Tibial artery (tissue), 4 donors: ENCODE measurements at regions not wholly inside any gene's neighbourhood (a gene's known extent, or its start where the extent isn't known, plus 50 kb on each side); places are given as distances from the start of the nearest gene placed in this dataset.

ENCODE experiments used
- DNase-seq, 2 donors: peaks; one replicate each; pipeline ENCODE4 v3.0.0-alpha.2; 2019
- H3K27ac ChIP-seq, 2 donors: fragments of 200-600 bp; sonication (generic) in 1 of 2; 1 replicate in 1 of 2; 2 replicates in 1 of 2; pipeline ENCODE4 v1.5.1; 2018 to 2019; ENCODE audit warnings: mild to moderate bottlenecking in 1 of 2
- H3K27me3 ChIP-seq, 2 donors: fragments of 200-600 bp; sonication (generic) in 1 of 2; one replicate each; pipeline versions ENCODE4 v1.5.1 to v1.6.0; 2016 to 2019
- H3K36me3 ChIP-seq, 3 donors: fragments of 200-600 bp; sonication (generic) in 2 of 3; one replicate each; pipeline ENCODE4 v1.5.1; 2016 to 2019; ENCODE audit warnings: mild to moderate bottlenecking in 2 of 3
- H3K4me1 ChIP-seq, 4 donors: fragments of 200-600 bp; sonication (generic) in 2 of 4; 1 replicate in 3 of 4; 2 replicates in 1 of 4; pipeline ENCODE4 v1.5.1; 2016 to 2019
- H3K4me3 ChIP-seq, 2 donors: fragments of 200-600 bp; sonication (generic) in 1 of 2; 1 replicate in 1 of 2; 2 replicates in 1 of 2; pipeline ENCODE4 v1.5.1; 2018 to 2019; ENCODE audit warnings: mild to moderate bottlenecking in 2 of 2
- H3K9me3 ChIP-seq, 3 donors: fragments of 200-600 bp; sonication (generic) in 1 of 3; one replicate each; pipeline ENCODE4 v1.5.1; 2016 to 2019
- intact Hi-C: fragments of 100-400 bp; cut with DNase I; formaldehyde crosslinking; loops from one replicate; pipeline ENCODE4 v1.15.0; 2023; ENCODE audit warnings: low total_unique reads
- TF ChIP-seq, protein P1 (sequence below), 2 experiments: fragments of 200-600 bp in 1 of 2; fragments of 450-650 bp in 1 of 2; IDR thresholded peaks; one replicate each; pipeline ENCODE4 v1.5.1; 2017 to 2019; ENCODE audit warnings: antibody characterized with exemption in 2 of 2, mild to moderate bottlenecking in 1 of 2, moderate library complexity in 1 of 2

DNA sequence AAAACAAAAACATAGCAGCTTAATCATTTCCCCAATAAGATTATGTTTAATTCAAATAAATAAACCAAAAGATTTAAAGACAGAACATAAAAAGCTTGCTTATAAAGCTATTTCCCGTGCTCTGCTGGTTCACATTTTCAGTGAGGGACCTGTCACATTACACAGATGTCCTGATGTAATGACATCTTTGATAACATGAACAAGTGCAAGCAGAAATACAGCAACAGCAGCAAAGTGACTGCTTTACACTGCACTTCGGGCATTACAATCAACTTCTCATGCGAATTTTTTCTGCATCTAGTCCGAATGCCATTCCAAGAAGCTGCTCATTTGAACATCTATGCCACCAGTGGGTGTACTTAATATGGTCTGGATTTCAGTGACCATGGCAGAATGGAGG is 940.3 kb upstream of the IGFBP7 start:
- intact Hi-C loops, result no loop called here
- H3K9me3 ChIP-seq, result no peaks in the 10 kb centered on the region
- no peak overlapping the region for H3K27ac ChIP-seq
- DNase-seq, result no peak
- H3K36me3 ChIP-seq, result no peaks in the 10 kb centered on the region
- H3K27me3 ChIP-seq, result no peaks in the 10 kb centered on the region
- no peak overlapping the region for H3K4me3 ChIP-seq
- H3K4me1 ChIP-seq, result no peaks in the 10 kb centered on the region
- TF ChIP-seq, protein P1, sequence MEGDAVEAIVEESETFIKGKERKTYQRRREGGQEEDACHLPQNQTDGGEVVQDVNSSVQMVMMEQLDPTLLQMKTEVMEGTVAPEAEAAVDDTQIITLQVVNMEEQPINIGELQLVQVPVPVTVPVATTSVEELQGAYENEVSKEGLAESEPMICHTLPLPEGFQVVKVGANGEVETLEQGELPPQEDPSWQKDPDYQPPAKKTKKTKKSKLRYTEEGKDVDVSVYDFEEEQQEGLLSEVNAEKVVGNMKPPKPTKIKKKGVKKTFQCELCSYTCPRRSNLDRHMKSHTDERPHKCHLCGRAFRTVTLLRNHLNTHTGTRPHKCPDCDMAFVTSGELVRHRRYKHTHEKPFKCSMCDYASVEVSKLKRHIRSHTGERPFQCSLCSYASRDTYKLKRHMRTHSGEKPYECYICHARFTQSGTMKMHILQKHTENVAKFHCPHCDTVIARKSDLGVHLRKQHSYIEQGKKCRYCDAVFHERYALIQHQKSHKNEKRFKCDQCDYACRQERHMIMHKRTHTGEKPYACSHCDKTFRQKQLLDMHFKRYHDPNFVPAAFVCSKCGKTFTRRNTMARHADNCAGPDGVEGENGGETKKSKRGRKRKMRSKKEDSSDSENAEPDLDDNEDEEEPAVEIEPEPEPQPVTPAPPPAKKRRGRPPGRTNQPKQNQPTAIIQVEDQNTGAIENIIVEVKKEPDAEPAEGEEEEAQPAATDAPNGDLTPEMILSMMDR (IDR thresholded peaks at IDR 0.05), result no peak

DNA sequence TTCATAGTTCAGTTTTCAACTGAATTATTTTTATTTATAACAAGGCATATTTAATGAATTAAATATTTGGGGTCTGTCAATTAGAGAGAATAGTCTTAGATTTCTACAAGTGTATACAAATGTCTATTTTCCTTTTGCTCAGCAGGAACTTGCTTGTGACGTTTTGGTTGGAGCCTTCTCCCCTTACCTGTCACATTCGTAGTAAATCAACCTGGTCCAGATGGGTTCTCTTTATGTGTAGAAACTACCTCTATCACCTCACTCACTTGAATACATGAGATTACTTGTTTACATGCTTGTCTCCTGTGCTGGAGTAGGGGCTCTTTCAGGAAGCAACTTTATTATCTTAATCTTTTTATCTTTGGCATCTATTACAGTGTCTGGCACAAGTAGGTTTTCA is 938.3 kb upstream of the IGFBP7 start:
- Histone ChIP-seq H3K27me3 (no peaks in the 10 kb centered on the region), H3K36me3 (no peaks in the 10 kb centered on the region), H3K27ac (no peak overlapping the region), H3K4me3 (no peak overlapping the region), H3K9me3 (no peaks in the 10 kb centered on the region), H3K4me1 (no peaks in the 10 kb centered on the region)
- DNase-seq, result no peak
- TF ChIP-seq, protein P1 (IDR thresholded peaks at IDR 0.05), result no peak
- intact Hi-C loops, result no loop called here

DNA sequence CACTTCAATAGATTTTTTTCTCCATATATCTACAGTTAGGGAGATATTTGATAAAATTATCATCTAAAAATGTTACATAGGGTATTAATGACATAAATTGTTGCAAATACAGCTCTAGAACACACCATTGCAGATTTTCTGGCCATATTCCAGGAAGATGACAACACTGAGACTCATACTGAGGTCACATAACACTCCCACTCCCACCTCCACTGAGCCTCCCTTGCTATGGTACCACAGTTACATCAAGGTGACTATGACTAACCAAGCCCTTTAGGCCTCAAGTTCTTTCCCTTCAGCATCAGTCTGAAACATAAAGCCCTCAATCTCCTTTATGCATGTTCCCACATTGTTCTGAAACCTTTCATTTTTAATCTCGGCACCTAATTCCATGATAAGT is 932.0 kb upstream of the IGFBP7 start:
- Histone ChIP-seq H3K36me3 (no peaks in the 10 kb centered on the region), H3K27me3 (no peaks in the 10 kb centered on the region), H3K4me3 (no peak overlapping the region), H3K27ac (no peak overlapping the region), H3K4me1 (no peaks in the 10 kb centered on the region), H3K9me3 (no peaks in the 10 kb centered on the region)
- intact Hi-C loops, result no loop called here
- TF ChIP-seq, protein P1 (IDR thresholded peaks at IDR 0.05), result no peak
- no peak for DNase-seq

DNA sequence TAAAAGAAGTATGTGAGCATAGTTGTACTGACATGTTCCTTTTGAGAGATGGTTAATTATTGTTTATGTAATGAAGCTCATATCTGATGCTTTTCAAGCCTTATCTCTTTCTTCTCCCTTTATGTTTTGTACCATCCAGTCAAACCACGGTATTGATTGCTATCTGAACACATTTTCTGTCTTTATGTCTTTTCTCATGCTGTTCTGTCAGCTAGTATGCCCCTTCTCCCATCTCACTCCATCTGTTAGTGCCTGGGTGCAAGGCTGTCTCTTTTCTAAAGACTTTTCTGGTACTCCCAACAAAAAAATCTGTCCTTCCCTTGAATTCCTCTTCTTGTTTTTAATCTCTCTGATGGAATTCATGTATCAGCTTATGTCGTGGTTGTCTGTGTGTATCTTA is 883.8 kb upstream of the IGFBP7 start:
- Histone ChIP-seq H3K4me3 (no peak overlapping the region), H3K36me3 (no peaks in the 10 kb centered on the region), H3K9me3 (no peaks in the 10 kb centered on the region), H3K27me3 (no peaks in the 10 kb centered on the region), H3K4me1 (no peaks in the 10 kb centered on the region), H3K27ac (no peak overlapping the region)
- intact Hi-C loops, result no loop called here
- TF ChIP-seq, protein P1 (IDR thresholded peaks at IDR 0.05), result no peak
- DNase-seq, result no peak

- Histone ChIP-seq H3K4me1 (no peaks in the 10 kb centered on the region), H3K4me3 (no peak overlapping the region), H3K36me3 (no peaks in the 10 kb centered on the region), H3K27me3 (no peaks in the 10 kb centered on the region), H3K9me3 (no peaks in the 10 kb centered on the region), H3K27ac (no peak overlapping the region)
- TF ChIP-seq, protein P1 (IDR thresholded peaks at IDR 0.05), result no peak
- DNase-seq, result no peak
- intact Hi-C loops, result no loop called here
These were observed 879.2 kb upstream of the IGFBP7 start for GRCh38 chr4:57989430-57989829.

- Histone ChIP-seq H3K9me3 (no peaks in the 10 kb centered on the region), H3K27ac (no peak overlapping the region), H3K4me1 (no peaks in the 10 kb centered on the region), H3K27me3 (no peaks in the 10 kb centered on the region), H3K36me3 (no peaks in the 10 kb centered on the region), H3K4me3 (no peak overlapping the region)
- TF ChIP-seq, protein P1 (IDR thresholded peaks at IDR 0.05), result no peak
- intact Hi-C loops, result no loop called here
- no peak for DNase-seq
These were observed 875.0 kb upstream of the IGFBP7 start for GRCh38 chr4:57985161-57985560.
